Kidney glomerular epithelial cell (primary cell): ENCODE measurements at regions not wholly inside any gene's neighbourhood (a gene's known extent, or its start where the extent isn't known, plus 50 kb on each side); places are given as distances from the start of the nearest gene placed in this dataset.
A peak's percentile ranks its signal among the peaks of the same experiment; 100 is the strongest.

Experiments
- DNase-seq: peaks from one replicate; lab custom pipeline; 2025; lab: John Stamatoyannopoulos, UW

DNA sequence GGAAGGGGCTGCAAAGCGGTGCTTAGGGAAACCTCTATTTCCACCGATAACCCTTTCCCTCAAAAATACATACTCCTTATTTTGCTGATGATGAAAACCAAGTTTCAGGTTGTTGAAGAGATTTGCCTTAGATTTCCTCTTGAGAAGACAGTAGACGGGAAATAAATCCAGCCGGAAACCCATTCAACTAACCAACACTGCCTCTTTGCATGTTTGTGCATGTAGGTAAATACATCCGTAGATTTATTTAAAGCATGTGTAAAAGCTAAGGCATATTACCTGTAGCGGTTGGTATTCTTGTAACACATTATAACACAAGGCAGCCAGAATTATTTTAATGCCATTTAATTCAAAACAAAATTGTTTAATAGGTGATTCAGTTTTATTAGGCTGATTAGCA is 136.3 kb upstream of the SLC22A23 start:
- DNase-seq = no peak

DNA sequence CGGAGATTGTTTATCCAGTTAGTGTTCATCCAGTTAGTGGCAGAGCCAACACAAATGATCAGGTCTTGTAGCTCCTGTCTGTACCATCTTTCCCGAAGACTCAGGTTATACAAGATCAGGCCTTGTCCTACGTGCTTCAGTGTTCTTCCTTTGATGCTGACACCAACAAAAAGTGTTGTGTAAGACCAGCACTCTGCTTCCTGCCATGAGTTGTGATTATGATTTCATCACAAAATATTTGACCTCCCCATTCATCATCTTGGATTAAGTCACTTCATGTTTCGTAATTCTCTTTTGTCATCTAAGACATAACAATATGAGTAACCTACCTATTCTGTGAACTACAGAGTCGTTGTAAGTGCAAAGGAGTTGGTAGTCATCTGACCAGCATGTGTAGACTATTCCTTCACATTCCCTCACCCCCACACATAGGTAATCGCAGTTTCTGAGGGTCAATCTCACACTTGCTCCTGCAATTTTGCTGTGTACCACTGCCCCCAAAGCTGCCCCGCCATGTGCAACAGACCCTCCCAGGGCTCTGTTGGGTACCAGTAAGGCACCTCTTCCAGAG is 135.6 kb upstream of the SLC22A23 start:
- peak; percentile 87 for DNase-seq

- no peak for DNase-seq
Observed at GRCh38 chr6:3591970-3592369, 135.1 kb upstream of the SLC22A23 start.

DNA sequence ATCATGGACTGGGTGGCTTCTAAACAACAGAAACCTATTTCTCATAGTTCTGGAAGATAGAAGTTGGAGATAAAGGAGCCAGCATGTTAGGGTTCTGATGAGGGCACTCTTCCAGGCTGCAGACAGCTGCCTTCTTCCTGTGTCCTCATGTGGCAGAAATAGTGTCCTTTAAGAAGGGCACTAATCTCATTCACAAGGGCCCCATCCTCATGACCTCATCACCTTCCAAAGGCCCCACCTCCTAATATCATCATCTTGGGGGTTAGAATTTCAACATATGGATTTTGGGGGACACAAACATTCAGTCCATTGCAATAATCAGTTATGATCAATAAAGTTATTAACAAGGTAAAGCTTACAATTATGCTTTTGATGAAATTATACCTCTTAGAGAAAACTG is 130.8 kb upstream of the SLC22A23 start:
- no peak for DNase-seq

- no peak for DNase-seq
Observed at GRCh38 chr6:3585320-3585935, 128.6 kb upstream of the SLC22A23 start.

- no peak for DNase-seq
Observed at GRCh38 chr6:3584606-3585005, 127.8 kb upstream of the SLC22A23 start.

- no peak for DNase-seq
Observed at GRCh38 chr6:3581469-3581868, 124.6 kb upstream of the SLC22A23 start.

DNA sequence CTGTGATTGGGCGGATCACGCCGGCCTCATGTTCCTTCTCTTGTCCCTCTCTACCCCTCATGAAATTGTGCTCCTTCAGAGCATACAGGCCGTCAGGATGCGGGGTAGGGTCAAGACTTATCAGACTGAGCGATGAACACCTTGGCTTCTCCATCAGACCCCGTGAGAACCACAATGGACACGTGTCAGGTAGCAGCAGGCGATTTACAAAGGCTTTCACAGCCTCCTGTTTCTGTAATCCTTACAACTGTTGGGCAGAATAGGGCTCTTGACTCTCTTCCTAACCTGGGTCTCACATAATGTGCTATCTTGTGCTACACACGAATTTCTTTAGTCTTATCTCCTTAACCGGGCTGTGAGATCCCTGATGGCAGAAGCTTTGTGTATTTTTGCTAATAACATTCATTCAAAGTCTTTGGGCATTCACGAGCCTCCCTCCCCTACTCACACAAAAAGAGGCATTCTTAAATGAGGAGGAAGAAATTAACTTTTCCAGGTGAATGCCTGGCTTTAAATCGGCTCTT is 122.9 kb upstream of the SLC22A23 start:
- no peak for DNase-seq

- DNase-seq = no peak
Observed at GRCh38 chr6:3578981-3579380, 122.1 kb upstream of the SLC22A23 start.

- DNase-seq = no peak
Observed at GRCh38 chr6:3577517-3577916, 120.7 kb upstream of the SLC22A23 start.

- no peak for DNase-seq
Observed at GRCh38 chr6:3575701-3576100, 118.9 kb upstream of the SLC22A23 start.

GRCh38 chr6:3575166-3575565 is 118.3 kb upstream of the SLC22A23 start:
- no peak for DNase-seq

DNA sequence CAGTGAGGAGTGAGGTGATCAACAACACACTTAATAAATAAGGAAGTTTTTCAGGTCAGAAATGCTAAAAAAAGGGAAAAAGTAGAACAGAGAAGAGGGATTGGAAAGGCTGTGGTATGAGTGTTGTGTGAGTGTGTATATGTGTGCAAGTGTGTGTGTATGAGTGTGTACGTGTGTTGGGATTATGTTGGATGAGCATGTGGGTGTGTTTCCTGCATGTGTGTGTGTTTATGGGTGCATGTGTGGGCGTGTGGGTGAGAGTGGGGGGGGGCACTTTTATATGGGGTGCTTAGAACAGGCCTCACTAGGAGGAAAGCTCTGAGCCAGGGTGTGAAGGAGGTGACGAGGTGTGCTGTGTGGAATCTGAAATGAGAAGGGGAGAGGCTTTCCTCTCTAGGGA is 116.8 kb upstream of the SLC22A23 start:
- DNase-seq = no peak

DNA sequence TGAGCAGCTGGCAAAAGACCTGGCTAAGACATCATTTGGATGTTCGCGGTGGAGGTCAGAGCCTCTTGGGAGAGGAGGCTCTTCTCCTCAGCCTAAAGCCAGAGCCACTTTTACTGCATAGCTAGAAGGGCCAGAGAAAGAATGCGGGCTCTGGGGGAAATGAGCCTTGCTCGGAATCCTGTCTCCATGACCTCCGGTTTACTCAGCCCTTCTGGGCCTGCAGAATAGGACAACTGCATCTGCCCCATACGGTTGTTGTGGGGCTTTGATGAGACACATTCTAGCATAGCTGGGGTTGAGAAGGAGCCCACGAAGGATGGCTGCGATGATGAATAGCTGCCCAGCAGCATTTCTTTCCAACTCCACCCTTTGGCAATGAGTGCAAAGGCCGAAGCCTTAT is 115.0 kb upstream of the SLC22A23 start:
- DNase-seq = no peak

GRCh38 chr6:3571250-3571681 is 114.4 kb upstream of the SLC22A23 start:
- DNase-seq = no peak

GRCh38 chr6:3569816-3570215 is 113.0 kb upstream of the SLC22A23 start:
- DNase-seq = no peak

DNA sequence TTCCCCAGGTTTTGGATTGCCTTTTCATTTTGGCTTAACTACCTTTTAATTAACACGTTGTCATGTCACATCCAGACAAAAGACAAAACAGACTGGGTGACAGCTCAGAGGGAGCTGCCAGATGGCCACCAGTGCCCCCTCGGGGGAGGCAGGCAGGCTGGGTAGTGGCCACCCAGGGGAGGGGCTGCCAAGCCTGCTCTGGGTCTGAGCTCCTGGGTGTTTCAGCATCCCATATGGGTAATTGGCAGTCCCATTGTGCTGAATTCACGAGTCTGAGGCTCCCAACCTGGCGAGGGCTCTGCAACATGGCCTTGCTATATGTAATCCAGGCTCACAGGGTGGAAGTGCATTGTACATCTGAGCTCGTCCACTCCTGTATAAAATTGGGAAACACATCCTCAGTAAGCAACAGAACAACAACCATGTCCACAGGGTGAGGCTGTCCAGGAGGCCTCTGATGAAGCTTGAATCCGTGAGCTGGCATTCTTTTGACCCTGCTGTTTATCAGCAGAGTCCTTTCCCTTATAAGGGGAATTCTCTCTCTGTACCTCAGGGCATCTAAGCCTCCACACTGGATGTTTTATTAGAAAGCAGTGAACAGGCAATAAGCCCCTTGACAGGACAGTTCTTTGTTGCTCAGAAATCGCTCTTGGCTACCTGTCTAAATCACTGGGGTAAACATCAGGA is 111.7 kb upstream of the SLC22A23 start:
- DNase-seq = no peak

DNA sequence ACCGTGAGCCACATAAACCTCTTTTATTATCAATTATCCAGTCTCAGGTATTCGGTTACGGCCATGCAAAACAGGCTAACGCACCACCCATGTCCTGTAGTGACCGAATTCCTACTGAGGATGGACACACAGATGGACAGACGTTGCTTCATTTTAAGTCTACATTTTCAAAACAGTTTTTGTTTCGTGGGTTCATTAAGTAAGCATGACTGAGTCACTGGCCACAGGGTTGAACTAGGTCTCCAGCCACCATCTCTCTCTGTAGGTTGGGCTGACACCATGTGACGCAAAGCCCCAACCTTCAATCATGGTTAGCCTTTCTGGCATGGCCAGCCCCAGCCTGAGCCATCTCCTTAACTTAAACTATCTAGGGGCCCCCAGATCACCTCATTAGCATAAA is 110.0 kb upstream of the SLC22A23 start:
- no peak for DNase-seq

DNA sequence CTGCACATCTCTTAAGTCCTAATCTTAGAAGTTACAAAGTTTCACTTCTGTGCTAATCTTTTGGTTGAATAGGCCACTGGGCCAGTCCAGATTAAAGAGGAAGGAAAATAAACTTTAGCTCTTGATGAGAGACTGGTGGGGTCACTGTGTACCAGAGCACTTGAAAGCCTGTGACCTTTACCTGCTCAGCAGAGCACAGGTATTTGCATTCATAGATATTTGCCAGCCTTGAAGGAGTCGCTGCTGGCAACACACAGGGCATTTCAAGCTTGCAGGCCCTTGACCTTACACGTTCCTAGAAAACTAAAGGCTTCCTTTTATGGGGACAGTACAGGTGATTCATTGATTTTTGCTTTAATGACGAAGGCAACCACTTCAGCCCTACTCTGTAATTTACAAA is 108.4 kb upstream of the SLC22A23 start:
- DNase-seq = no peak

DNA sequence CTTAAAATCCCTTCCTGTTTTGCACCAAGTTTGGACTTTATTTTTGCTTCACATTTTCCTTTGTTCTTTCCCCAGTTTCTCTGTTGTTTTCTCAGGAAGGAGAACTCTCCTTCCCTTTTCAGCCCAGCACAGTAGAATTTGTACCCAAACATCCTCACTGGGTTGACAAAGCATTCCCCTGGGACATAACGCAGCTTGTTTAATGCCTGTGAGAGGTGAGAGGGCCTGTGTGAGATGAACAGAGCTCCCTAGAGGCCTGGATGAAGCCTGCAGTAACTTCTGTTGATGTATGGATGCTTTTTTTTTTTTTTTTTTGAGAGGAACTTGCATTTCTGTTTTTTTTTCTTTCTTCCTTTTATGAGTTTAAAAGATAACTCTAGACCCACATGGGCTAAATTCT is 104.9 kb upstream of the SLC22A23 start:
- DNase-seq = no peak

GRCh38 chr6:3560211-3560610 is 103.4 kb upstream of the SLC22A23 start:
- no peak for DNase-seq

DNA sequence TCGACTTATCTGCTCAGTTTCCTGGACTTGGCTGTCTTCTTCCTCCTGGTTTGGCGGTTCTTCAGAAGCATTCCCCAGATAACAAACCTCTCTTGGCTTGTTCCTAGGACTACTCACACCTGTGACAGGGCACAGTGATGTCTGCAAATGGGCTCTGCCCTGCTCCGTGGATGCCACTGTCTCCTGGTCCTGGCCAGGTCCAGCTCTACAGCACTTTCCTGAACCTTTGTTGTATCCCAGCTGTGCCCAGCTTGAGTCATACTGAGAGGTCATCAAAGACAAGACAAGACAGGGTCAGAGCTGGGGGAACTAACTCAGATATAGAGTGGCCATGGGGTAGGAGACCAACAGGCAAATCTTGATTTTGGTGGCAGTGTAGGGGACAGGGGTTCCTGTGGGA is 102.7 kb upstream of the SLC22A23 start:
- DNase-seq = no peak

DNA sequence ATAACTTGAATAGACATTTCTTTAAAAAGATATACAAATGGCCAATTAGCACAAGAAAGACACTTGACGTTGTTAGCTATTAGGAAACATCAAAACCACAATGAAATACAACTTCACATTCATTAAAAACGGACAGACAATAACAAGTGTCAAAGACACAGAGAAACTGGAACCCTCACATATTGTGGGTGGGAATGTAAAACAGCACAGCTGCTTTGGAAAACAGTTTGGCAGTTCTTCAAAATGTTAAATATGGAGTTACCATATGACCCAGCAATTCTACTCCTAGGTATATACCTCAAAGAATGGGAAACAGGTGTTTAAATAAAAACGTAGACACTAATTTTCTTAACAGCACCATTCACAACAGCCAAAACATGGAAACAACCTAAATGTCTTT is 100.5 kb upstream of the SLC22A23 start:
- DNase-seq = no peak

GRCh38 chr6:3553254-3553653 is 96.4 kb upstream of the SLC22A23 start:
- no peak for DNase-seq
